Stomach (tissue), 8 donors: ENCODE measurements at regions not wholly inside any gene's neighbourhood (a gene's known extent, or its start where the extent isn't known, plus 50 kb on each side); places are given as distances from the start of the nearest gene placed in this dataset.

Source experiments
- DNase-seq, 2 donors: peaks; one replicate each; pipeline versions ENCODE4 v3.0.0 to v3.0.0-alpha.2; 2013 to 2019
- H3K27ac ChIP-seq, 5 donors: fragments of 200-600 bp in 4 of 5; sonication (generic) in 4 of 5; one replicate each; pipeline ENCODE4 v1.5.1; 2013 to 2019; ENCODE audit warnings: mild to moderate bottlenecking in 1 of 5, moderate library complexity in 1 of 5
- H3K27me3 ChIP-seq, 3 donors: fragments of 200-600 bp; sonication (generic); one replicate each; pipeline ENCODE4 v1.5.1; 2017 to 2019; ENCODE audit warnings: mixed run types in 1 of 3
- H3K36me3 ChIP-seq, 4 donors: fragments of 200-600 bp; sonication (generic); 1 replicate in 3 of 4; 2 replicates in 1 of 4; pipeline ENCODE4 v1.5.1; 2016 to 2019
- H3K4me1 ChIP-seq, 4 donors: fragments of 200-600 bp; sonication (generic); one replicate each; pipeline ENCODE4 v1.5.1; 2016 to 2019
- H3K4me3 ChIP-seq, 4 donors: fragments of 200-600 bp; sonication (generic) in 3 of 4; one replicate each; pipeline ENCODE4 v1.5.1; 2016 to 2019; ENCODE audit warnings: mild to moderate bottlenecking in 1 of 4
- H3K9me3 ChIP-seq, 4 donors: fragments of 200-600 bp; sonication (generic); one replicate each; pipeline ENCODE4 v1.5.1; 2016 to 2019
- CTCF ChIP-seq, 7 experiments: fragments of 450-650 bp in 4 of 7; fragments of 200-600 bp in 3 of 7; sonication (generic) in 3 of 7; IDR thresholded peaks; one replicate each; pipeline ENCODE4 v1.5.1; 2016 to 2019; ENCODE audit warnings: antibody characterized with exemption in 7 of 7, control low read depth in 2 of 7, mild to moderate bottlenecking in 1 of 7
- EP300 ChIP-seq: sonication (generic); formaldehyde crosslinking; IDR thresholded peaks from one replicate; pipeline ENCODE4 v1.6.1; 2017; ENCODE audit warnings: antibody characterized with exemption
- POLR2A ChIP-seq, 4 donors: fragments of 450-650 bp; IDR thresholded peaks; one replicate each; pipeline ENCODE4 v1.6.1; 2016; ENCODE audit warnings: antibody characterized with exemption in 4 of 4, control low read depth in 2 of 4, mild to moderate bottlenecking in 1 of 4, moderate library complexity in 1 of 4
- POLR2AphosphoS5 ChIP-seq, 3 donors: sonication (generic); formaldehyde crosslinking; IDR thresholded peaks; one replicate each; pipeline ENCODE4 v1.6.1; 2016; ENCODE audit warnings: antibody characterized with exemption in 3 of 3
- WGBS, 5 donors: extraction: QIAGEN DNeasy Blood & Tissue Kit in 3 of 5; methylation state at CpG; one replicate each; pipeline versions ENCODE4 v1.1.5 to v1.1.7; 2013 to 2018; 5-methylcytosine and 5-hydroxymethylcytosine counted together
- intact Hi-C: fragments of 100-400 bp; cut with DNase I; formaldehyde crosslinking; loops from one replicate; pipeline ENCODE4 v1.15.1; 2023; ENCODE audit warnings: low total_unique reads
- donor health status: healthy with polysubstance abuse.
- donor health status: Bipolar disorder and iron deficiency.
- donor health status: healthy.

DNA sequence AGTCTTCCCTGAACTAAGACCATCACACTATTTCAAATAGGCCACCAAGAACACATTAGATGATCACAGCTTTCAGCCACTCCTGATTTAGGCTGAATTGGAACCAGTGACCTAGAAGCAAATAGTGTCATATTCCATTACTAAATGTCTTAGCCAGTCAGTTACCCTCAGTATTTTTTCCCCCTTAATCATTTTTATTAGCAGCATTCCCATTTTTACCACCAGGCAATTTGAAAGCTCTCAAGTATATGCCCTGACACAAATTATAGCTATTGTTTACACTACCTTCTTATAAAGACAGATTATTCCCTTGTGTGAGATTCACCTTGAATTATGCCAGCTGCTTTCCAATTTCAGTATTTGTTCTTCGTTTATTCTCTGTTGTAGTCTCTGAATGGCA is 1146.9 kb downstream of the PDHA2 start:
- Histone ChIP-seq H3K9me3 (no peaks in the 10 kb centered on the region), H3K36me3 (no peaks in the 10 kb centered on the region), H3K27ac (no peak overlapping the region), H3K27me3 (no peaks in the 10 kb centered on the region), H3K4me1 (no peaks in the 10 kb centered on the region), H3K4me3 (no peak overlapping the region)
- no peak for DNase-seq
- 71 to 88% (median 85%) methylated on average over 1 of the region's 1 CpG for WGBS, 5 donors
- TF ChIP-seq EP300 (no peak), POLR2A (IDR thresholded peaks at IDR 0.05) (no peak), POLR2AphosphoS5 (IDR thresholded peaks at IDR 0.05) (no peak), CTCF (IDR thresholded peaks at IDR 0.05) (no peak)
- intact Hi-C loops: no loop called here

- no peak for DNase-seq
- no peak overlapping the region for H3K4me3 ChIP-seq
- TF ChIP-seq CTCF (IDR thresholded peaks at IDR 0.05) (no peak), POLR2A (IDR thresholded peaks at IDR 0.05) (no peak), POLR2AphosphoS5 (IDR thresholded peaks at IDR 0.05) (no peak), EP300 (no peak)
- no peaks in the 10 kb centered on the region for H3K36me3 ChIP-seq
- 84 to 96% (median 88%) methylated on average over 1 of the region's 1 CpG for WGBS, 5 donors
- intact Hi-C loops: no loop called here
- no peak overlapping the region for H3K27ac ChIP-seq
- H3K27me3 ChIP-seq: no peaks in the 10 kb centered on the region
- no peaks in the 10 kb centered on the region for H3K4me1 ChIP-seq
- no peaks in the 10 kb centered on the region for H3K9me3 ChIP-seq
These were observed 1151.2 kb downstream of the PDHA2 start for GRCh38 chr4:96991083-96991482.

DNA sequence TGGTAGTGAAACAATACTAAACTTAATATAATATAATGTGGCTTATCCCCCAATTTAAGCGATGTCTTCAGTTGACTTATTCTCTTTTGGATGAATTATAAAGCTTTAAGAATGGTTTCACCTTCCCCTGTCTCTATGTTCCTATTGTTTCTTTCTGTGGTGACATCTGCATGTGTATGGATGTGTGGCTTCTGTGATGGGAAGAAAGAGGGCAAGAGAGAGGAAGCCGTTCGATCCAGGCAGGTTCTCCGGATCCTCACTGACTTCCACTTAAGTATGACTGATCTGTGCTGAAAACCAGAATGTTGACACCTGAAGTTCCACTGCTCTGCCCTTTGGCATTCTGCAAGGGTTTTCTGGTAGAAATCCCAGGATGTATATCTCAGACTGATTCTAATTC is 1150.8 kb downstream of the STPG2 start:
- Histone ChIP-seq H3K9me3 (no peaks in the 10 kb centered on the region), H3K27ac (no peak overlapping the region), H3K4me3 (no peak overlapping the region), H3K4me1 (no peaks in the 10 kb centered on the region), H3K27me3 (no peaks in the 10 kb centered on the region), H3K36me3 (no peaks in the 10 kb centered on the region)
- DNase-seq: no peak
- TF ChIP-seq POLR2AphosphoS5 (IDR thresholded peaks at IDR 0.05) (no peak), EP300 (no peak), POLR2A (IDR thresholded peaks at IDR 0.05) (no peak), CTCF (IDR thresholded peaks at IDR 0.05) (no peak)
- WGBS, 5 donors: 82 to 91% (median 88%) methylated on average over 4 of the region's 4 CpGs
- intact Hi-C loops: no loop called here

- 68 to 74% (median 72%) methylated on average over 3 of the region's 3 CpGs for WGBS, 5 donors
- Histone ChIP-seq H3K9me3 (no peaks in the 10 kb centered on the region), H3K36me3 (no peaks in the 10 kb centered on the region), H3K27me3 (no peaks in the 10 kb centered on the region), H3K4me1 (no peaks in the 10 kb centered on the region), H3K4me3 (no peak overlapping the region), H3K27ac (no peak overlapping the region)
- no peak for DNase-seq
- intact Hi-C loops: no loop called here
- no peak for TF ChIP-seq POLR2A (IDR thresholded peaks at IDR 0.05)
- TF ChIP-seq EP300: no peak
- no peak for TF ChIP-seq CTCF (IDR thresholded peaks at IDR 0.05)
- no peak for TF ChIP-seq POLR2AphosphoS5 (IDR thresholded peaks at IDR 0.05)
These were observed 1149.7 kb downstream of the STPG2 start for GRCh38 chr4:96993560-96993959.
